Activated naive CD8-positive, alpha-beta T cell treated with anti-CD3 and anti-CD28 coated beads, Interleukin-2, amount 10 ng/mL, durations not matched to agents 7 days and 5 days (primary cell): ENCODE measurements at regions not wholly inside any gene's neighbourhood (a gene's known extent, or its start where the extent isn't known, plus 50 kb on each side); places are given as distances from the start of the nearest gene placed in this dataset.
"Not testable (repeated sequence)": the region's sequence is repeated elsewhere in the genome, so short reads cannot be mapped to it uniquely, and the experiment has no call there.

Experiments used
- ATAC-seq: fragments of 150-1000 bp; cut with Tn5 transposase; one replicate; pipeline ENCODE4 v1.10.0; 2021; ENCODE audit warnings: low read depth, moderate library complexity
- POLR2A ChIA-PET: fragments of 350-600 bp; sonication (Branson Sonifier 250); formaldehyde crosslinking; loops from one replicate; lab custom pipeline; 2021; ENCODE audit warnings: antibody characterized with exemption; lab: Charles Lee
- DNase-seq: peaks from one replicate; pipeline ENCODE4 v3.0.0; 2021
- H3K27ac Mint-ChIP-seq: one replicate; pipeline ENCODE4 v1.8.0; 2022; ENCODE audit warnings: mild to moderate bottlenecking, mixed read lengths
- H3K27me3 Mint-ChIP-seq: one replicate; pipeline ENCODE4 v1.8.0; 2022; ENCODE audit warnings: mild to moderate bottlenecking, moderate library complexity, mixed read lengths
- H3K36me3 Mint-ChIP-seq: one replicate; pipeline ENCODE4 v1.8.0; 2021; ENCODE audit warnings: mild to moderate bottlenecking, mixed read lengths
- H3K4me1 Mint-ChIP-seq: one replicate; pipeline ENCODE4 v1.8.0; 2021; ENCODE audit warnings: mixed read lengths
- H3K4me3 Mint-ChIP-seq: one replicate; pipeline ENCODE4 v1.8.0; 2022; ENCODE audit warnings: mild to moderate bottlenecking, moderate library complexity, mixed read lengths
- H3K9me3 Mint-ChIP-seq: one replicate; pipeline ENCODE4 v1.8.0; 2021; ENCODE audit warnings: mixed read lengths

- DNase-seq, POLR2A ChIA-PET, H3K27me3 Mint-ChIP-seq, H3K9me3 Mint-ChIP-seq, H3K36me3 Mint-ChIP-seq: not testable (repeated sequence)
- H3K4me1 Mint-ChIP-seq = peaks cover 18% of the 10 kb centered on the region
- peak overlapping the region; percentile 50 for H3K4me3 Mint-ChIP-seq
- ATAC-seq = peak; percentile 57
- H3K27ac Mint-ChIP-seq = peak overlapping the region; percentile 91
Measured at GRCh38 chr2:87325042-87325910, 303.6 kb upstream of the PLGLB1 start.

DNA sequence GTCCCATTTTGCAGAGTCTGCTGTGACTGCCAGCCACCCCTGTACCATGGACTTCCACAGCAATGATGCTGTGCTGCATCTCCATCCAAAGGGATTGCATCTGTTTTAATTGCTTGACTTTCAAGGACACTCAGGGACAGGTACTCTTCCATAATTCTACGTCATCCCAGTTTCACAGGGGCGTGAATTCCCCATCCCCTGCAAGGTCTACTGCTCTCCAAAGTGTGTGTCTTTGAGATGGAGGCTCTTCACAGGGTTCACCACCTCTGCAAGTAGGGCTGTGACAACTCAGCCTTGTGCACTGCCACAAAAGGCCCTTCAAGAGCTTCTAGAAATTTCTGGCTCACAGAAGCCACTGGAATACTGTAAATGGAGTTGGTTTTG, 304.3 kb upstream of the PLGLB1 start:
- peak overlapping the region; percentile 91 for H3K27ac Mint-ChIP-seq

GRCh38 chr2:87326754-87327153, 305.1 kb upstream of the PLGLB1 start:
- H3K27me3 Mint-ChIP-seq, H3K36me3 Mint-ChIP-seq, POLR2A ChIA-PET, H3K27ac Mint-ChIP-seq, H3K9me3 Mint-ChIP-seq, H3K4me3 Mint-ChIP-seq, DNase-seq, ATAC-seq: not testable (repeated sequence)
- H3K4me1 Mint-ChIP-seq = peaks cover 17% of the 10 kb centered on the region

More for the DNA sequence above, 304.3 kb upstream of the PLGLB1 start:
- peaks cover 18% of the 10 kb centered on the region for H3K4me1 Mint-ChIP-seq
- H3K36me3 Mint-ChIP-seq, ATAC-seq, POLR2A ChIA-PET, H3K9me3 Mint-ChIP-seq, DNase-seq, H3K27me3 Mint-ChIP-seq: not testable (repeated sequence)
- peak overlapping the region; percentile 18 for H3K4me3 Mint-ChIP-seq

- H3K4me1 Mint-ChIP-seq = peaks cover 16% of the 10 kb centered on the region
- H3K27ac Mint-ChIP-seq, DNase-seq, H3K4me3 Mint-ChIP-seq, H3K27me3 Mint-ChIP-seq, POLR2A ChIA-PET, ATAC-seq, H3K9me3 Mint-ChIP-seq, H3K36me3 Mint-ChIP-seq: not testable (repeated sequence)
Measured at GRCh38 chr2:87327648-87328371, 306.2 kb upstream of the PLGLB1 start.

DNA sequence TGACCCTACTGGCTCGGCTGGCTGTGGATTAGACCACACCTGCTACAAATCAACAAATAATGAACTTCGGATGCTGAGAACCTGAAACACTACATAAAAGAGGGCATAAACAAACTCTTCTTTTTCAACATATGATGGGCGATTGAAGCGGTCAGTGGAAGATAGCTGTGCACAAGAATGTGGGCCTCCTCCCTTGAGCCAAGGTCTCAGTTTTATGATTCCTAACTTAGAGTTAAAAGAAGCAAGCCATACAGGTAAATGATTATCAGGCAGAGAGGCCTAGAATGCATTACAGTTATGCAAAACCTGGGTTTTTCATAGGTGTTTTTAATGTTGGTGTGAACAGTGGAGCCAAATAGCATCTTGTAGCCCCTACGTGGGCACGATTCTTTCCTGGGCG, 307.9 kb upstream of the PLGLB1 start:
- not testable (repeated sequence) for H3K4me3 Mint-ChIP-seq, H3K27ac Mint-ChIP-seq

DNA sequence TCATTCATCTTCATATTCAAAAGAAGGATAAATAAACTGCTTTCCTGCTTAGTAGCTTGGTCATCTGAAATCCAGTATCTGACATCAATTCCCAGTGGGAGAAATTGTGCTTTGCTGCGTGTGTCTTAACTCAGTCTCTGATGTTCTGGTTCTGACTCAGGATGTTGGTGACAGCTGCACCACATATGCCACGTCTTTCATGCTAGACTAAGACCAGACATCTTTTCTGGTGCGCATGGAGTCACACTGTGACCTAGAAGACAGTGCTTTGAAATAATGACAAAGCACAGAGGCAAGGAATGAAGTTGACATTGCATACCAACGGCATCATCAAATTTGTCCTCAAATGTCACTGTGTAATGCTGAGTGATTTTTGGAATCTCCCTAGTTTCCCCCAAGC, 308.8 kb upstream of the PLGLB1 start:
- H3K27me3 Mint-ChIP-seq, H3K4me1 Mint-ChIP-seq, H3K9me3 Mint-ChIP-seq, DNase-seq, H3K4me3 Mint-ChIP-seq, H3K36me3 Mint-ChIP-seq, H3K27ac Mint-ChIP-seq, POLR2A ChIA-PET: not testable (repeated sequence)
- peak; percentile 43 for ATAC-seq

More for the DNA sequence above, 307.9 kb upstream of the PLGLB1 start:
- DNase-seq, H3K36me3 Mint-ChIP-seq, ATAC-seq, H3K4me1 Mint-ChIP-seq, H3K27me3 Mint-ChIP-seq, H3K9me3 Mint-ChIP-seq, POLR2A ChIA-PET: not testable (repeated sequence)

DNA sequence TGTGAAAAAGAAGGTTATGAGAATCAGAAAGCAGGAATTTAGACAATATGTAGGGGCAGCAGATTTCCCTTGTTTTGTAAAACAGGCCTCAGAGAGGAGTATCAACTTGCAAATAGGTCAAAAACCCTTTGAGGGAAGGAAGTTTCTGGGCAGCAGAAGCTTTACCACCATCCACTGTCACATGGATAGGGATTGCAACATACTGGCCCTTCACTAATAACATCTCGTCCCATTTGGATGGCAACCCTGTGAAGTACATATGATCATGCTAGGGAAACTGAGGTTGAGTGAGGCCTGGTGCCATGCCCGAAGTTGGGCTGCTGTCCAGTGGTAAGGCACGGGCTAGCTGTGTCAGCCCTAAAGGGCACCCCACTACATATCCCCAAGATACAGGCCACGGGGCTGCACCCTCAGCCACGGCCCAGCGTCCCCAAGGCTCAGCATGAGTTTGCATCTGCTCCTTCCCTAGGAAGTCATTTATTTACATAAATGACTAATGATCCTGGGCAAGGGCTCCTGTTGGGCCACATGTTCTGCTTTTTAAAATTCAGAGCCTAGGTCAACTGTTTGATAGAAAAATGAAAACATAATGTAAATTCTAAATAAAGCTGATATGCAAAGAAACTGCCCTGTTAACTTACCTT, 310.4 kb upstream of the PLGLB1 start:
- ATAC-seq, H3K27me3 Mint-ChIP-seq, H3K9me3 Mint-ChIP-seq: not testable (repeated sequence)

GRCh38 chr2:87334888-87335287, 313.2 kb upstream of the PLGLB1 start:
- ATAC-seq = not testable (repeated sequence)

More for the DNA sequence above, 310.4 kb upstream of the PLGLB1 start:
- POLR2A ChIA-PET, H3K4me1 Mint-ChIP-seq, H3K36me3 Mint-ChIP-seq, H3K27ac Mint-ChIP-seq, DNase-seq, H3K4me3 Mint-ChIP-seq: not testable (repeated sequence)

DNA sequence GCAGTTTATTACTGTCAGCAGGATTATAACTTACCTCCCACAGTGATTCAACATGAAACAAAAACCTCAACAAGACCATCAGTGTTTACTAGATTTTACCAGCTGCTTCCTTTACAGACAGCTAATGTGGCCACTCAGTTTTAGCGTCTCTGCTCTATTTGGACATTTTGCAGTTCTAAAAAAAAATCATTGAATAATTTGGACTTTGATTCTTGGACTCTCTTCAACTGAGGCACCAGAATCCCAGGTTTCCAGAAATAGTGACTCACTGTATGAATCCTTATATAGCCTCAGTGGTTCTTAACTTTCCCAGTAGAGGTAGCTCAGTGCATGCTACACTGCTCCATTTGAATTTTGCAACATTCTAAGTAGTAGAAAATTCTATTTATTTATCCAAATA, 317.4 kb upstream of the PLGLB1 start:
- H3K4me3 Mint-ChIP-seq, DNase-seq, H3K9me3 Mint-ChIP-seq, H3K27me3 Mint-ChIP-seq, H3K4me1 Mint-ChIP-seq, H3K36me3 Mint-ChIP-seq, H3K27ac Mint-ChIP-seq, POLR2A ChIA-PET: not testable (repeated sequence)
- peak; percentile 50 for ATAC-seq

More at GRCh38 chr2:87334888-87335287, 313.2 kb upstream of the PLGLB1 start:
- H3K9me3 Mint-ChIP-seq, H3K4me3 Mint-ChIP-seq, POLR2A ChIA-PET, H3K36me3 Mint-ChIP-seq, H3K4me1 Mint-ChIP-seq, H3K27me3 Mint-ChIP-seq, H3K27ac Mint-ChIP-seq, DNase-seq: not testable (repeated sequence)

GRCh38 chr2:87341601-87342014, 320.0 kb upstream of the PLGLB1 start:
- H3K4me1 Mint-ChIP-seq, POLR2A ChIA-PET, H3K36me3 Mint-ChIP-seq, H3K9me3 Mint-ChIP-seq, ATAC-seq, H3K4me3 Mint-ChIP-seq, H3K27me3 Mint-ChIP-seq, H3K27ac Mint-ChIP-seq: not testable (repeated sequence)
- peak; percentile 81 for DNase-seq

DNA sequence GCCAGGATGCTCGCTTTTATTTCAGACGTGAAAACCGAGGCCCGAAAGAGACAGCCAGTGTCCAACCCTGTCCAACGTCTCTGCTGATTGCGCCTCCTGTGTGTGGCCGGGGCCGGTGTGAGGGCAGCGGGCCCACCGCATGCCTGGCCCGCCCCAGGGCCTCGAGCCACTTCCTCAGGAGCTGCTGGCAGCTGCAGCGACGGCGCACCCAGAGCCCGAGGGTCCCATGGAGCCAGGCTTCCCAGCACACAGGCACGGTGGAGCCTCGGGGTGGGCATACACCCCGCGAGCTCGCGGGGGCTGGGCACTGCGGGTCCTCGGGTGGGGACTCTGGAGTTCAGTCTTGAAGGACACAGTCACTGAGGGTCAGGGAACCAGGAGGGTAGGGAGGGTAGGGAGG, 320.5 kb upstream of the PLGLB1 start:
- H3K9me3 Mint-ChIP-seq, H3K4me1 Mint-ChIP-seq, ATAC-seq, H3K36me3 Mint-ChIP-seq, POLR2A ChIA-PET, DNase-seq, H3K27me3 Mint-ChIP-seq, H3K4me3 Mint-ChIP-seq, H3K27ac Mint-ChIP-seq: not testable (repeated sequence)

- H3K9me3 Mint-ChIP-seq, DNase-seq, H3K4me1 Mint-ChIP-seq, POLR2A ChIA-PET, H3K27ac Mint-ChIP-seq, H3K27me3 Mint-ChIP-seq, H3K4me3 Mint-ChIP-seq, H3K36me3 Mint-ChIP-seq, ATAC-seq: not testable (repeated sequence)
Measured at GRCh38 chr2:87343347-87343746, 321.7 kb upstream of the PLGLB1 start.

DNA sequence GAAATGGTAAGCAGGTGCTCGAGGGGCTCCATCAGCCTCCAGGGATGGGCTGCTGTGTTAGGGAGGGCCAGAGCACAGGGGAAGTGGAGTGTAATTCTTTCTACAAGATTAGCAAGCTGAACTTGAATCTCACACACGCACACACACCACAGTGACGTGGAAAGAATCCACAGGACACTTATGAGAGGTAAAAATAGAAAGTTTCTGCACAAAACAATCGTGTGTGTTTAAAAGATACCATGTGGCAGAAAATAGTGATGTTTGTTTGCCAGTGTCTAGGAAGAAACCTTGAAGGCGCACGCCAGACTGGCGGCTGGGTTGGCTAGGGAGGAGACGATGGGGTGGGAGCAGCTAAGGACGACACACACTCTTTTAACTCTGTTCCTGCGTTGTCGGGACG, 323.6 kb upstream of the PLGLB1 start:
- H3K9me3 Mint-ChIP-seq, H3K36me3 Mint-ChIP-seq, DNase-seq, POLR2A ChIA-PET, H3K4me1 Mint-ChIP-seq, ATAC-seq, H3K27ac Mint-ChIP-seq, H3K4me3 Mint-ChIP-seq, H3K27me3 Mint-ChIP-seq: not testable (repeated sequence)
